T-cell (primary cell): ENCODE measurements at regions not wholly inside any gene's neighbourhood (a gene's known extent, or its start where the extent isn't known, plus 50 kb on each side); places are given as distances from the start of the nearest gene placed in this dataset.

ENCODE experiments used
- ATAC-seq, 4 experiments: fragments of 200-7000 bp in 3 of 4; fragments of 150-1000 bp in 1 of 4; cut with Tn5 transposase; replicated peaks in 1 of 4; 1 replicate in 3 of 4; 2 replicates in 1 of 4; pipeline ENCODE4 v1.10.0; 2021; ENCODE audit warnings: moderate library complexity in 3 of 4, mild to moderate bottlenecking in 2 of 4, moderate number of reproducible peaks in 1 of 4
- CTCF ChIA-PET, 2 donors: fragments of 300-600 bp; sonication (Branson Sonifier 250); formaldehyde crosslinking; loops; one replicate each; lab custom pipeline; 2022; ENCODE audit warnings: antibody characterized with exemption in 2 of 2; lab: Charles Lee
- POLR2A ChIA-PET, 2 donors: fragments of 300-600 bp; sonication (Branson Sonifier 250); formaldehyde crosslinking; loops; one replicate each; lab custom pipeline; 2022; ENCODE audit warnings: antibody characterized with exemption in 2 of 2; lab: Charles Lee
- DNase-seq, 35 experiments: peaks; one replicate each; pipeline versions ENCODE4 v3.0.0 to v3.0.0-alpha.2; 2013 to 2023
- H3K27ac ChIP-seq: one replicate; pipeline ENCODE4 v1.5.1; 2013; ENCODE audit warnings: low read length
- H3K27me3 ChIP-seq, 2 experiments: replicated peaks in 1 of 2; 1 replicate in 1 of 2; 2 replicates in 1 of 2; pipeline versions ENCODE4 v1.6.1 to v1.7.0; 2013; ENCODE audit warnings: low read length in 1 of 2, mixed read lengths in 1 of 2; ENCODE audit not compliant: control insufficient read depth in 2 of 2, insufficient read depth in 2 of 2; ENCODE audit errors: extremely low read depth in 1 of 2
- H3K36me3 ChIP-seq, 2 donors: 1 replicate in 1 of 2; 2 replicates in 1 of 2; pipeline versions ENCODE4 v1.6.1 to v1.7.0; 2013; ENCODE audit warnings: low read length in 1 of 2; ENCODE audit not compliant: control insufficient read depth in 2 of 2, insufficient read depth in 1 of 2; ENCODE audit errors: extremely low read depth in 1 of 2
- H3K4me1 ChIP-seq, 2 experiments: 1 replicate in 1 of 2; 2 replicates in 1 of 2; pipeline versions ENCODE4 v1.6.1 to v1.7.0; 2013; ENCODE audit warnings: low read length in 2 of 2, mixed read lengths in 1 of 2; ENCODE audit not compliant: insufficient read depth in 2 of 2, control insufficient read depth in 1 of 2; ENCODE audit errors: extremely low read depth in 1 of 2
- H3K4me3 ChIP-seq, 2 donors: 1 replicate in 1 of 2; 2 replicates in 1 of 2; pipeline versions ENCODE4 v1.5.1 to v1.7.0; 2013; ENCODE audit warnings: mild to moderate bottlenecking in 2 of 2, low read length in 1 of 2, moderate library complexity in 1 of 2; ENCODE audit not compliant: control insufficient read depth in 1 of 2; ENCODE audit errors: extremely low read depth in 1 of 2
- H3K9me3 ChIP-seq: 2 replicates; pipeline ENCODE4 v1.7.0; 2013
- H3K27ac Mint-ChIP-seq, 2 donors: one replicate each; pipeline ENCODE4 v1.8.0; 2020 to 2021; ENCODE audit warnings: mild to moderate bottlenecking in 2 of 2, mixed read lengths in 2 of 2
- H3K27me3 Mint-ChIP-seq, 2 donors: one replicate each; pipeline ENCODE4 v1.8.0; 2021 to 2022; ENCODE audit warnings: mixed read lengths in 2 of 2
- H3K36me3 Mint-ChIP-seq: one replicate; pipeline ENCODE4 v1.8.0; 2021; ENCODE audit warnings: mixed read lengths
- H3K4me1 Mint-ChIP-seq, 3 donors: one replicate each; pipeline ENCODE4 v1.8.0; 2020 to 2022; ENCODE audit warnings: mixed read lengths in 3 of 3, mild to moderate bottlenecking in 1 of 3
- H3K4me3 Mint-ChIP-seq, 3 donors: one replicate each; pipeline ENCODE4 v1.8.0; 2020 to 2022; ENCODE audit warnings: mild to moderate bottlenecking in 3 of 3, mixed read lengths in 3 of 3, moderate library complexity in 3 of 3
- H3K9me3 Mint-ChIP-seq, 3 donors: one replicate each; pipeline ENCODE4 v1.8.0; 2020 to 2022; ENCODE audit warnings: mixed read lengths in 3 of 3
- WGBS: methylation state at CpG from one replicate; pipeline ENCODE4 v1.1.5; 2013; ENCODE audit warnings: missing lambda C conversion rate; ENCODE audit not compliant: insufficient coverage; 5-methylcytosine and 5-hydroxymethylcytosine counted together

DNA sequence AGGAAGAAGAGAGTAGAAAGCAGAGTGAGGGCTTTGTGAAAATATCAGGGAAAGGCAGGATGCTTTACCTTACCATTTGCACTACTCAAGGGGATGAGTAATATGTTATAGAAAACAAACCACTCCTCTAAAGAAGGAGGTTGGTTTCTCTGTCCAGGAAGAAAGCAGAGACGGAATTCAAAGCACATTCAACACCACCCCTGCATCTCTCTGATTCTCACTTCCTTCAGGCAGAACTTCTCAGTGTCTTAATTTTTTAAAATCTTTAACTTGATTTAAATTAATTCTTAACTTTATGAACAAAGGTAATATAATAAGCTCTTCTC is 82.4 kb downstream of the NR2F2 start:
- H3K4me1 ChIP-seq, result peaks cover 0 to 2% of the 10 kb centered on the region in 2 experiments
- no peak for DNase-seq
- H3K4me1 Mint-ChIP-seq, result peaks cover 4% of the 10 kb centered on the region in 3 donors
- H3K9me3 Mint-ChIP-seq, result no peaks in the 10 kb centered on the region
- no peak overlapping the region for H3K4me3 ChIP-seq
- H3K36me3 ChIP-seq, result no peaks in the 10 kb centered on the region
- no peak overlapping the region for H3K27ac ChIP-seq
- ChIA-PET POLR2A (no interaction called here), CTCF (no interaction called here)
- H3K27ac Mint-ChIP-seq, result no peak overlapping the region
- no peaks in the 10 kb centered on the region for H3K9me3 ChIP-seq
- no peak for ATAC-seq
- H3K4me3 Mint-ChIP-seq, result no peak overlapping the region
- H3K36me3 Mint-ChIP-seq, result no peaks in the 10 kb centered on the region
- peaks cover 65 to 66% of the 10 kb centered on the region in 2 donors for H3K27me3 Mint-ChIP-seq
- WGBS, result no CpG with 5 or more reads among the region's 1 CpG
- H3K27me3 ChIP-seq, result peaks cover 27 to 65% of the 10 kb centered on the region in 2 experiments

DNA sequence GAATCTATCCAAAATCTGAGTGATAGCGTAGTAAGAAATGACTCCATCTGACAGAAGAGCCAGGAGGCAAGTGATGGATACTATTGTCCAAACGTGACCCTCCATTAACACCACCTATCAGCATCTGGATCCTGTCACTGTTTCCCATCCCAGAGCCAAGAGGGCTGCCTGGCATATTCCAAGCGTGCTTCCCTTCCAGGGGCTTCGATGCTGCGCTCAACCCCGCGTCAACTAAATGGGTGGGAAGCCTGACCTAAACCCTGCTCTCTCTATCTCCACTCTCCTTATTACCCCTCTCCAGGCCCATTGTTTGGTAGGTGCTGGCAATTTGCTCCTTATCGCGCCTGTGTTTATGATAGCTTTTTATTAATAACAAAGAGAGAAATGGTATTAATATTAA is 83.2 kb downstream of the NR2F2 start:
- peaks cover 67 to 70% of the 10 kb centered on the region in 2 donors for H3K27me3 Mint-ChIP-seq
- no peaks in the 10 kb centered on the region for H3K9me3 Mint-ChIP-seq
- Histone ChIP-seq H3K9me3 (no peaks in the 10 kb centered on the region), H3K36me3 (no peaks in the 10 kb centered on the region), H3K27me3 (peaks cover 29 to 59% of the 10 kb centered on the region in 2 experiments), H3K4me3 (no peak overlapping the region), H3K4me1 (peaks cover 0 to 2% of the 10 kb centered on the region in 2 experiments), H3K27ac (no peak overlapping the region)
- POLR2A ChIA-PET, result no interaction called here
- H3K4me1 Mint-ChIP-seq, result peaks cover 4% of the 10 kb centered on the region in 3 donors
- 10% methylated on average over 2 of the region's 9 CpGs for WGBS
- DNase-seq, result no peak
- H3K4me3 Mint-ChIP-seq, result no peak overlapping the region
- ATAC-seq, result no peak
- H3K27ac Mint-ChIP-seq, result no peak overlapping the region
- CTCF ChIA-PET, result no interaction called here
- no peaks in the 10 kb centered on the region for H3K36me3 Mint-ChIP-seq

DNA sequence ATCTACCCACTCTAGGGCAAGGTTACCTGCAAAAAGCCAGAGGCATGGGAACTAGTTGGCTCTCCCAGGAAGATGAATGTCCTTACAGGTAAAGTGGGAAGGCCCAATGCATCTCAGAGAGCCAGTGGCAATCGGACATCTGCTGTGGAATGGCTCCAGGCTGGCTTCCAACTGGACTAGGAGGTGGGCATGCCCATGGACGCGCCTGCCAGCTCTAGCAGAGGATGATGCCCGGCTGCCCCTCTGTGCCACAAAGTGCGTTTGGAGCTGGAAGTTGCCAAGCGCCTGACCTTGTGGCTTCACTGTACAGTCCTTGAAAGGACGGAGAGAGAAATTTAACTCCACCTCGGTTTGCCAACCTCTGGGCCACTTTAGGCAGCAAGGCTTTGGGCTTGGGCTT is 84.4 kb downstream of the NR2F2 start:
- H3K27me3 ChIP-seq, result peaks cover 27 to 47% of the 10 kb centered on the region in 2 experiments

GRCh38 chr15:96415513-96416217 is 85.2 kb downstream of the NR2F2 start:
- no peak overlapping the region for H3K27ac Mint-ChIP-seq
- no peak overlapping the region for H3K4me3 Mint-ChIP-seq
- ChIA-PET POLR2A (no interaction called here), CTCF (no interaction called here)
- Histone ChIP-seq H3K27me3 (peaks cover 28 to 41% of the 10 kb centered on the region in 2 experiments), H3K36me3 (no peaks in the 10 kb centered on the region), H3K27ac (no peak overlapping the region), H3K4me3 (no peak overlapping the region), H3K9me3 (no peaks in the 10 kb centered on the region), H3K4me1 (no peaks in the 10 kb centered on the region)
- no peaks in the 10 kb centered on the region for H3K36me3 Mint-ChIP-seq
- peaks cover 64 to 73% of the 10 kb centered on the region in 2 donors for H3K27me3 Mint-ChIP-seq
- H3K9me3 Mint-ChIP-seq, result no peaks in the 10 kb centered on the region
- WGBS, result 12% methylated on average over 15 of the region's 21 CpGs
- DNase-seq (no peak), ATAC-seq (no peak)
- peaks cover 0 to 2% (median 2%) of the 10 kb centered on the region in 3 donors for H3K4me1 Mint-ChIP-seq

More for the DNA sequence above, 84.4 kb downstream of the NR2F2 start:
- peaks cover 71 to 75% of the 10 kb centered on the region in 2 donors for H3K27me3 Mint-ChIP-seq
- H3K4me1 Mint-ChIP-seq, result peaks cover 0 to 2% (median 2%) of the 10 kb centered on the region in 3 donors
- no peak overlapping the region for H3K27ac ChIP-seq
- H3K9me3 Mint-ChIP-seq, result no peaks in the 10 kb centered on the region
- no peaks in the 10 kb centered on the region for H3K36me3 Mint-ChIP-seq
- DNase-seq (no peak), ATAC-seq (no peak)
- WGBS, result 13% methylated on average over 8 of the region's 8 CpGs
- no peaks in the 10 kb centered on the region for H3K36me3 ChIP-seq
- H3K27ac Mint-ChIP-seq, result no peak overlapping the region
- ChIA-PET POLR2A (no interaction called here), CTCF (no interaction called here)
- H3K4me3 ChIP-seq, result no peak overlapping the region
- H3K4me1 ChIP-seq, result no peaks in the 10 kb centered on the region
- no peak overlapping the region for H3K4me3 Mint-ChIP-seq
- no peaks in the 10 kb centered on the region for H3K9me3 ChIP-seq

DNA sequence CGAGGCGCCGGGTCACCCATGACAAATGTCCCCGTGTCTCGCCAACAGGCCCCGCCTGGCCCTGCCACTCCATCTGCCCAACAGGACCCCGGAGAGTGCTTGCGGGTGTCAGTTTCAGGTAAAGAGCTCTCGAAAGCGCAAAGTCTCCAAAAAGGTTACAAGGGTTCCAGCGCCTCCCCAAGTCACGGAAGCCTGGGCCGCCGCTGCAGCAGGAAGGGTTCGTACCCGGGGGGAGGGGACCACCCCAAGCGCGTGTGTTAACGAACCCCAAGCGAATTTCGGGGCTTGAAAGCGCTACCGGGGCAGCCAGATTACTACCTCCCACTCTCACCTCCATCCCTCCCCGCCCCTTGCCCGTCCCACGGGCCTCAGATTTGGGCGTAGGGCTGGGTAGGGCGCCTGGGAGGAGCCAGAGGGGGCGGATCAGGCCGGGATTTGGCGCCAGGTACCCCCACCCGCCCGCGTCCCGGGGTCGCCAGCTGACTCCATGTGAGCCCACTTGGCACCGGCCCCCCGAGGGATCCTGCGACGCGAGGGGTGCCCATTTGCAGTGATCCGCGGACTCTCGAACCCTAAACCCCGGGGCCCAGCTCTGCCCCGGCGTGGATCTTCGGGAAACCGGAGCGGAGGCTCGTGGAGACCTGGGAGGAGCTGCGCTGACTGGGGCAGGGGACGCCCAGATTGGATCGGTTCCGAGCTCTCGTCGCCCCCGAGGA is 85.9 kb downstream of the NR2F2 start:
- no peaks in the 10 kb centered on the region for H3K9me3 Mint-ChIP-seq
- ChIA-PET CTCF (no interaction called here), POLR2A (no interaction called here)
- Histone ChIP-seq H3K36me3 (no peaks in the 10 kb centered on the region), H3K4me1 (no peaks in the 10 kb centered on the region), H3K27ac (no peak overlapping the region), H3K9me3 (no peaks in the 10 kb centered on the region), H3K4me3 (no peak overlapping the region), H3K27me3 (peaks cover 29 to 41% of the 10 kb centered on the region in 2 experiments)
- no peak overlapping the region for H3K4me3 Mint-ChIP-seq
- no peak overlapping the region for H3K27ac Mint-ChIP-seq
- H3K27me3 Mint-ChIP-seq, result peaks cover 61 to 71% of the 10 kb centered on the region in 2 donors
- peaks cover 0 to 2% (median 2%) of the 10 kb centered on the region in 3 donors for H3K4me1 Mint-ChIP-seq
- H3K36me3 Mint-ChIP-seq, result no peaks in the 10 kb centered on the region
- DNase-seq, result no peak
- ATAC-seq, result no peak
- 7% methylated on average over 45 of the region's 58 CpGs for WGBS

- WGBS, result 7% methylated on average over 46 of the region's 51 CpGs
- CTCF ChIA-PET, result no interaction called here
- no peak overlapping the region for H3K4me3 ChIP-seq
- H3K9me3 ChIP-seq, result no peaks in the 10 kb centered on the region
- Mint-ChIP-seq H3K4me1 (peaks cover 0 to 2% (median 2%) of the 10 kb centered on the region in 3 donors), H3K27me3 (peaks cover 56 to 70% of the 10 kb centered on the region in 2 donors), H3K27ac (no peak overlapping the region), H3K36me3 (no peaks in the 10 kb centered on the region), H3K9me3 (no peaks in the 10 kb centered on the region), H3K4me3 (no peak overlapping the region)
- H3K4me1 ChIP-seq, result no peaks in the 10 kb centered on the region
- POLR2A ChIA-PET, result no interaction called here
- peaks cover 25 to 41% of the 10 kb centered on the region in 2 experiments for H3K27me3 ChIP-seq
- ATAC-seq, result no peak
- no peak for DNase-seq
- H3K27ac ChIP-seq, result no peak overlapping the region
- no peaks in the 10 kb centered on the region for H3K36me3 ChIP-seq
Measured at GRCh38 chr15:96416934-96417759, 86.6 kb downstream of the NR2F2 start.
